ENCODE measurements at regions not wholly inside any gene's neighbourhood (a gene's known extent, or its start where the extent isn't known, plus 50 kb on each side); places are given as distances from the start of the nearest gene placed in this dataset.

DNA sequence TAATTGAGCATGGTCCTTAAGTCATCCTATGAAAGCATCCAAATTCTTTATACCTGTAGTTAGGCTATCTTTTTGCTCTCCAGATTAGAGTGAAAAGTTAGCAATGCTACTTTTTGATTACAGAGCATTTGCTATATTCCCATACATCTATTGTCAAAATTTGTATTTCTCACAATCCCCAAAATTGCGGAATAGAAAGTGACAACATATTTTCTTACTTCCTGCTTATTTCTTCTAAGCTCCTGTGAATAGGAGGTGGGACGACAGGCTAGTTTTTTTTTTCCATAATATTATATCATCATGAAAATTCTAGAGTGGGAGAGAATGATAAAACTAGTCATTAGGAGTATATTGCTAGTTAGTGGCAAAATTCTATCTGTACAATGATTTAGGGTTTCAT, 264.0 kb upstream of the DPYD start:
- H3K4me3 ChIP-seq (ENCODE audit: low read depth, low read length), result no peak overlapping the region
- TF ChIP-seq, protein P1, sequence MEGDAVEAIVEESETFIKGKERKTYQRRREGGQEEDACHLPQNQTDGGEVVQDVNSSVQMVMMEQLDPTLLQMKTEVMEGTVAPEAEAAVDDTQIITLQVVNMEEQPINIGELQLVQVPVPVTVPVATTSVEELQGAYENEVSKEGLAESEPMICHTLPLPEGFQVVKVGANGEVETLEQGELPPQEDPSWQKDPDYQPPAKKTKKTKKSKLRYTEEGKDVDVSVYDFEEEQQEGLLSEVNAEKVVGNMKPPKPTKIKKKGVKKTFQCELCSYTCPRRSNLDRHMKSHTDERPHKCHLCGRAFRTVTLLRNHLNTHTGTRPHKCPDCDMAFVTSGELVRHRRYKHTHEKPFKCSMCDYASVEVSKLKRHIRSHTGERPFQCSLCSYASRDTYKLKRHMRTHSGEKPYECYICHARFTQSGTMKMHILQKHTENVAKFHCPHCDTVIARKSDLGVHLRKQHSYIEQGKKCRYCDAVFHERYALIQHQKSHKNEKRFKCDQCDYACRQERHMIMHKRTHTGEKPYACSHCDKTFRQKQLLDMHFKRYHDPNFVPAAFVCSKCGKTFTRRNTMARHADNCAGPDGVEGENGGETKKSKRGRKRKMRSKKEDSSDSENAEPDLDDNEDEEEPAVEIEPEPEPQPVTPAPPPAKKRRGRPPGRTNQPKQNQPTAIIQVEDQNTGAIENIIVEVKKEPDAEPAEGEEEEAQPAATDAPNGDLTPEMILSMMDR (IDR thresholded peaks at IDR 0.05; ENCODE audit: low read depth, low read length, missing control alignments), result no peak
- no peak for DNase-seq (ENCODE audit: low read depth)

DNA sequence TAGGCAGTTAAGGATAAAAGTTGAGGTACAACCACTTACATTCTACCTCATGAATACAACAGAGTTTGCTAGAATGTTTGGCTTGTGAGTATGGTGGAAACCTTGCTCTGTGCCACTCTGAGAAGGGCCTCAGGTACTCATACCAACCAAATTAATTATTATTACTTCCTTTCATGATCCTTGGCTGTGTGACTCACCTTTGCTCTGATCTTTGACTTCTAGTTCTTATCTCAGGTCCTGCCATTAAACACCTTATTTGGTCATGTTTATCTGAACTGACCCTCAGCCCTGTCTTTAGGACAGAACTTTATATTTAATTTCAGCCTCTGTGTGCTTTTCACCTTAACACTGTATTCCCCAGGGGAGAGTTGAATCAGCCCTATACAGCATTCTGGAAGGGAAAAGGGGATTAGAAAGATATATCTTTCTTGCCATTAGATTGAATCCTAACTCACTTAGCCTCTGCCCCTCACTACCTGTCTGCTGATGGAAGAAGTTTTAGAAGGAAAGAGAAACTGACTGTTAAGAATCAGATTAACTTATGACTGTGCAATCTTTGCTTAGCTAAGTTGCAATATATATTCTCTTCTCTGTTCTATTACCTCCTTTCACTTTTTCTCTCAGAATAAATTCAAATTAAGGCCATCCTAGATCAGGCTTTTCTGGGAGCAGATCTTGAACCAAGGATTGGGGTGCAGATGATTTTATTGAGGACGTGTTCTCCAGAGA, 260.4 kb upstream of the DPYD start:
- no peak for DNase-seq (ENCODE audit: low read depth)
- TF ChIP-seq, protein P1 (IDR thresholded peaks at IDR 0.05; ENCODE audit: low read depth, low read length, missing control alignments), result no peak
- H3K4me3 ChIP-seq (ENCODE audit: low read depth, low read length), result no peak overlapping the region

DNA sequence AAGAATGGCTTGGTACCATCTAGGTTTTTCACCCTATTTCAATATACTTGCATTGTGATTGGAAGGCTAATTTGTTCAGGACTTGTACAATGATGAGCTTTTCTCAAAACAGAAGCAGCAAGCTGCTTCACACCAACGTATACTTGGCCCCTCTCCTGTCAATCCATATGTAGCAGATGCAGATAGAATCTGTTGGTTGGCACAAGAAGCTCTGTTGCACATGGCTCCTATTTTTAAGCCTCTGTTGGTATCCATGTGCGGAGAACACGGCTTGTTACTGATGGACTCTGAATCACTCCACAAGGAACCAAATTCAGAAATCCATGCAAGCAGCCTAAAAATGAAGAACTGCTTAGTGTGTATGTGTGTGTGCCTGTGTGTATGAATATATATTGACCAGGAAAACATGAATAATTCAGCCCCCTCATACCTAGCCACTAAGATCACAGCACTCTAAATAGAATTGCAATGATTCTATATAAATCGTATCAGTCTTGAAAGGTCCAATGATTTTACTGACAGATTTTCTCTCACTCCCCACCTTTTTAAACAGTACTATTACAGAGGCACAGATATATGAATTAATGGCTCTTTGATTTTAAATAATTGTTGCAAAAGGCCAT, 258.4 kb upstream of the DPYD start:
- TF ChIP-seq, protein P1 (IDR thresholded peaks at IDR 0.05; ENCODE audit: low read depth, low read length, missing control alignments), result no peak
- no peak for DNase-seq (ENCODE audit: low read depth)
- H3K4me3 ChIP-seq (ENCODE audit: low read depth, low read length), result no peak overlapping the region

DNA sequence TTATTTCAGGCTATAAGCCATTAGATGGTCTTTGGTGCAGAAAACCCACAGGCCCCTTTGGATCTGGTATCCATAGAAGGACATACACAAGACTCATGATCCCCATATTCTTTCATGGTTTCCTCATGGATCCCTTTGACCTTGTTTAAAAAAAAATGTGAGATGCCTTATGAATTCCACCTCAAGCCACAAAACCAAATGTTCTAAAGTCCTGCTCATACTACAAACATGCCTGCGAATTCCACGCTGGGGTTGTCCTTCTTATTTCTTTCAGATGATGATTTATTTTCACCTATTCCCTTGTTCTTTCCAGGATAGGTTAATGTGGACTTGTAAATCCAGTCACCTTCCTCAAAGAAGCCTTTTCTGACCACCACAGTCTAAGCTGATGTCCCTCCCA, 256.9 kb upstream of the DPYD start:
- DNase-seq (ENCODE audit: low read depth), result no peak
- no peak overlapping the region for H3K4me3 ChIP-seq (ENCODE audit: low read depth, low read length)
- TF ChIP-seq, protein P1 (IDR thresholded peaks at IDR 0.05; ENCODE audit: low read depth, low read length, missing control alignments), result no peak

DNA sequence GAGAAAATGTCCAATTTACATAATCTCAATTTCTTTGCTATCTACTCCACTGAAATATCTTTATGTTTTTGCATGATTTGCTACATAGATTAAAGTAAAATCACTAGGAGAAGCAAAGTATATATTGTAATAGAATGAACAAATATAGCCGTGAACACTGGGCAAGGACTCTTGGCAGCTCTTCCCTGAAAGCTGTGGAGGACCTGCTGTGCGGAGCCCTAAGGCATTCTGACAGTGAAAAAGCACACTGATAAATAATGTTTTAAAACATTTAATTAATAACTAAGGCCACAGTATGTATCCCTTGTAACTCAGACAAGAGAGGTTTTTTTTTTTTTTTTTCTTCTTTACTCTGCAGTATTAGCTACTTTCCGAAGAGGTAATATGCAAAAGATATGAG, 256.1 kb upstream of the DPYD start:
- TF ChIP-seq, protein P1 (IDR thresholded peaks at IDR 0.05; ENCODE audit: low read depth, low read length, missing control alignments), result no peak
- no peak for DNase-seq (ENCODE audit: low read depth)
- H3K4me3 ChIP-seq (ENCODE audit: low read depth, low read length), result no peak overlapping the region

DNA sequence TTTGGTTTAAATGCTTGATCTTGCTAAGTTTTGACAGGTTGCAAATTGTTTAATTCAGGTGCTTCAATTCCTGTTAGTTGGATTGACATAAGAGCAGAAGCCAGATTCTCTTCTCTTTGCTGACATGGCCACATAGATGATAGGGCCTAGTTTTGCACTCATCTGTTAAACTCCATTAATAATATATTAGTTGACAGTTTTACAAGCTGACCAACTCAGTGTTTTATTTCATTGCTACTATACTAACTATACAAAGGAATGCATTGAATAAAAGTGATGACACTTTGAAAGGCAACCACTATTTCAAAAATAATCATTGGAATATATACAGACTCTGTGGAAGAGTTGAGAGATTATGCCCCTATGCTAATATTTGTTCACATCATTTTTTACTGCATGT, 255.6 kb upstream of the DPYD start:
- DNase-seq (ENCODE audit: low read depth), result no peak
- TF ChIP-seq, protein P1 (IDR thresholded peaks at IDR 0.05; ENCODE audit: low read depth, low read length, missing control alignments), result no peak
- H3K4me3 ChIP-seq (ENCODE audit: low read depth, low read length), result no peak overlapping the region

DNA sequence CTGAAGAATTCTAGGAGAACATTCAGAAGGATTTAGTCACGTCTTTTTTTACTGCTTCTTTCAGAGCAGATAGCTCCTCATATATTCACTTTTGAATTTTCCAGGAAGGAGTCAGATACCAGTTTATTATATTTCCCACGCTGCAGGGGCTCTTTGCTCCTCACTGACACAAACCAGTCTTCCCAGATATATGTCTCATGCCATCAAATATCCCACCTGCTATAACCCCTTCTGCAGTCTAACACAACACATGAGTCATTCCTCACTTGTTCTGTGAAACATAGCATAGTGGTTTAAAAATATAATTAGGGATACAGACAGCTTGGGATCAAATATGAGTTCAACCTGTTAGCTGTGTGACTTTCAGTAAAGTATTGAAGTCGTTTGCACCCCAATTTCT, 251.7 kb upstream of the DPYD start:
- TF ChIP-seq, protein P1 (IDR thresholded peaks at IDR 0.05; ENCODE audit: low read depth, low read length, missing control alignments), result no peak
- H3K4me3 ChIP-seq (ENCODE audit: low read depth, low read length), result no peak overlapping the region
- DNase-seq (ENCODE audit: low read depth), result no peak

Measured in GM12864 (cell line).